Erythroblast (primary cell): ENCODE measurements at regions not wholly inside any gene's neighbourhood (a gene's known extent, or its start where the extent isn't known, plus 50 kb on each side); places are given as distances from the start of the nearest gene placed in this dataset.

Experiments
- GATA1 ChIP-seq: IDR thresholded peaks from 2 replicates; pipeline ENCODE4 v1.6.1; 2011; ENCODE audit warnings: low read depth, mild to moderate bottlenecking, control low read depth, low read length, moderate library complexity
- POLR2A ChIP-seq: IDR thresholded peaks from 2 replicates; pipeline ENCODE4 v1.6.1; 2011; ENCODE audit warnings: mild to moderate bottlenecking, low read length

DNA sequence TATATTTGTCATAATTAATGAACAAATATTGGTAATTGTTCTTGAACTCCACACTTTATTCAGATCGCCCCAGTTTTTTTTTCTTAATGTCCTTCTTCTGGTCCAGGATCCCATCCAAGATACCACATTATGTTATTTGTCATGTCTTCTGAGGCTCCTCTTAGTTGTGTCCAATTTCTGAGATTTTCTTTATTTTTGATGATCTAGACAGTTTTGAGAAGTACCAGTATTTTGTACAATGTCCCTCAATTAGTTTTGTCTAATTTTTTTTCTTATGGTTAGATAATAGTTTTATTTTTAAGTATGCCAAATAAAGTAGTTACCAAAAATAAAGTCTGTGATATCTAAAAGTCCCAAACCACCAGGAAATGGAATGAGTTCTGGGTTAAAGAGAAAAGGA, 440.8 kb upstream of the ATP2B1 start:
- TF ChIP-seq POLR2A (no peak), GATA1 (no peak)
